ENCODE measurements at regions not wholly inside any gene's neighbourhood (a gene's known extent, or its start where the extent isn't known, plus 50 kb on each side); places are given as distances from the start of the nearest gene placed in this dataset.
"Not testable (repeated sequence)": the region's sequence is repeated elsewhere in the genome, so short reads cannot be mapped to it uniquely, and the experiment has no call there.

- H3K4me1 ChIP-seq (ENCODE audit: control insufficient read depth, insufficient read depth, low read length); H3K9me3 ChIP-seq (ENCODE audit: control insufficient read depth, insufficient read depth, low read depth, low read length); H3K36me3 ChIP-seq (ENCODE audit: control insufficient read depth, insufficient read depth, low read length); POLR2A ChIA-PET; H3K4me3 ChIP-seq (ENCODE audit: low read depth in 2 of 2, low read length in 2 of 2); CTCF ChIA-PET; intact Hi-C loops (cut with micrococcal nuclease; ENCODE audit: unreplicated experiment); H3K27ac ChIP-seq (ENCODE audit: low read length); BruUV-seq (replicated peaks); DNase-seq (ENCODE audit: low read depth, low spot score); in situ Hi-C loops (cut with HindIII; ENCODE audit: low pct_unique_long_range_greater_than_20kb, low sequenced_read_pairs): not testable (repeated sequence)
- ATAC-seq: peak; percentile 87
- peaks cover 19% of the 10 kb centered on the region for H3K27me3 ChIP-seq (ENCODE audit: control insufficient read depth, insufficient read depth, low read length)
These were observed 98.8 kb upstream of the GOLGA6L6 start for GRCh38 chr15:20640427-20640826.

DNA sequence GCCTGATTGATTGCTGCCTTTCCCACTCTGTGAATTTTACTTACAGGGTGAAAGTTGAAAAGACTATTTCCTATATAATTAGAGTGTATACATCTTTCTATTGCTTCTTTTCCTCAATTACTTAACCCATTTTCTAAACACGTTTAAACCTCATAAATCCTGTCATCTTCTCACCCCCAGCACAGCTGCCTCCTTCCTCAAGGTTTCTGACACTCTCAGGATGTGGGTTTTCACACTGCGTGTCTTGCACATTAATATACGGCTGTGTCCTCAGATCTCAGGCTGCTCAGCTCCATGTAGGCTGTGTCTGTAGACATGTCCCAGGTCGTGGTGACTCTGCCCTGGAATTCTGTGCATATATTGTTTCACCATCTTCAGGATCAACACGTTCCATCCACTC, 97.6 kb upstream of the GOLGA6L6 start:
- CTCF ChIA-PET; H3K4me3 ChIP-seq (ENCODE audit: low read depth in 2 of 2, low read length in 2 of 2); POLR2A ChIA-PET; DNase-seq (ENCODE audit: low read depth, low spot score); H3K36me3 ChIP-seq (ENCODE audit: control insufficient read depth, insufficient read depth, low read length); H3K9me3 ChIP-seq (ENCODE audit: control insufficient read depth, insufficient read depth, low read depth, low read length); BruUV-seq (replicated peaks); H3K27ac ChIP-seq (ENCODE audit: low read length); ATAC-seq; intact Hi-C loops (cut with micrococcal nuclease; ENCODE audit: unreplicated experiment); in situ Hi-C loops (cut with HindIII; ENCODE audit: low pct_unique_long_range_greater_than_20kb, low sequenced_read_pairs); H3K4me1 ChIP-seq (ENCODE audit: control insufficient read depth, insufficient read depth, low read length): not testable (repeated sequence)
- H3K27me3 ChIP-seq (ENCODE audit: control insufficient read depth, insufficient read depth, low read length): peaks cover 11% of the 10 kb centered on the region

- ATAC-seq; H3K36me3 ChIP-seq (ENCODE audit: control insufficient read depth, insufficient read depth, low read length); DNase-seq (ENCODE audit: low read depth, low spot score); in situ Hi-C loops (cut with HindIII; ENCODE audit: low pct_unique_long_range_greater_than_20kb, low sequenced_read_pairs); intact Hi-C loops (cut with micrococcal nuclease; ENCODE audit: unreplicated experiment); H3K4me1 ChIP-seq (ENCODE audit: control insufficient read depth, insufficient read depth, low read length); POLR2A ChIA-PET; H3K4me3 ChIP-seq (ENCODE audit: low read depth in 2 of 2, low read length in 2 of 2); H3K9me3 ChIP-seq (ENCODE audit: control insufficient read depth, insufficient read depth, low read depth, low read length); CTCF ChIA-PET; H3K27me3 ChIP-seq (ENCODE audit: control insufficient read depth, insufficient read depth, low read length); H3K27ac ChIP-seq (ENCODE audit: low read length); BruUV-seq (replicated peaks): not testable (repeated sequence)
These were observed 95.9 kb upstream of the GOLGA6L6 start for GRCh38 chr15:20637499-20637898.

DNA sequence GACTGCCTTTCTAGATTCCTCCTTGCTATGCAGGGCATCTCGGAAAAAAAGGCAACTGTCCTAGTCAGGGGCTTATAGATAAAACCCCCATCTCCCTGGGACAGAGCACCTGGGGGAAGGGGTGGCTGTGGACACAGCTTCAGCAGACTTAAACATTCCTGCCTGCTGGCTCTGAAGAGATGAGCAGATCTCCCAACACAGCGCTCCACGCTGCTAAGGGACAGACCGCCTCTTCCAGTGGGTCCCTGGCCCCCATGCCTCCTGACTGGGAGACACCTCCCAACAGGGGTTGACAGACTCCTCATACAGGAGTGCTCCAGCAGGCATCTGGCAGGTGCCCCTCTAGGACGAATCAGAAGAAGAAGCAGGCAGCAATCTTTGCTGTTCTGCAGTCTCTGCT, 87.9 kb upstream of the GOLGA6L6 start:
- H3K4me1 ChIP-seq (ENCODE audit: control insufficient read depth, insufficient read depth, low read length); H3K27me3 ChIP-seq (ENCODE audit: control insufficient read depth, insufficient read depth, low read length); ATAC-seq; BruUV-seq (replicated peaks); H3K36me3 ChIP-seq (ENCODE audit: control insufficient read depth, insufficient read depth, low read length); in situ Hi-C loops (cut with HindIII; ENCODE audit: low pct_unique_long_range_greater_than_20kb, low sequenced_read_pairs); intact Hi-C loops (cut with micrococcal nuclease; ENCODE audit: unreplicated experiment); CTCF ChIA-PET; DNase-seq (ENCODE audit: low read depth, low spot score); POLR2A ChIA-PET; H3K4me3 ChIP-seq (ENCODE audit: low read depth in 2 of 2, low read length in 2 of 2); H3K9me3 ChIP-seq (ENCODE audit: control insufficient read depth, insufficient read depth, low read depth, low read length); H3K27ac ChIP-seq (ENCODE audit: low read length): not testable (repeated sequence)

DNA sequence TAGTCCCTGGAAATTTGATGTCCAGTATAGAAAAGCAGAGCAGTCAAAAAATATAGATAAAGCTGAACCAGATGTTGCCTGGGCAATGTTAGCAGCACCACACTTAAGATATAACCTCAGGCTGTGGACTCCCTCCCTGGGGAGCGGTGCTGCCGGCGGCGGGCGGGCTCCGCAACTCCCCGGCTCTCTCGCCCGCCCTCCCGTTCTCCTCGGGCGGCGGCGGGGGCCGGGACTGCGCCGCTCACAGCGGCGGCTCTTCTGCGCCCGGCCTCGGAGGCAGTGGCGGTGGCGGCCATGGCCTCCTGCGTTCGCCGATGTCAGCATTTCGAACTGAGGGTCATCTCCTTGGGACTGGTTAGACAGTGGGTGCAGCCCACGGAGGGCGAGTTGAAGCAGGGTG, 86.9 kb upstream of the GOLGA6L6 start:
- BruUV-seq (replicated peaks); H3K9me3 ChIP-seq (ENCODE audit: control insufficient read depth, insufficient read depth, low read depth, low read length): not testable (repeated sequence)

GRCh38 chr15:20625469-20625868, 83.9 kb upstream of the GOLGA6L6 start:
- intact Hi-C loops (cut with micrococcal nuclease; ENCODE audit: unreplicated experiment); in situ Hi-C loops (cut with HindIII; ENCODE audit: low pct_unique_long_range_greater_than_20kb, low sequenced_read_pairs); CTCF ChIA-PET; POLR2A ChIA-PET; BruUV-seq (replicated peaks); H3K4me1 ChIP-seq (ENCODE audit: control insufficient read depth, insufficient read depth, low read length); H3K9me3 ChIP-seq (ENCODE audit: control insufficient read depth, insufficient read depth, low read depth, low read length); H3K27ac ChIP-seq (ENCODE audit: low read length); H3K27me3 ChIP-seq (ENCODE audit: control insufficient read depth, insufficient read depth, low read length); DNase-seq (ENCODE audit: low read depth, low spot score); ATAC-seq; H3K36me3 ChIP-seq (ENCODE audit: control insufficient read depth, insufficient read depth, low read length); H3K4me3 ChIP-seq (ENCODE audit: low read depth in 2 of 2, low read length in 2 of 2): not testable (repeated sequence)

More for the DNA sequence above, 86.9 kb upstream of the GOLGA6L6 start:
- CTCF ChIA-PET; H3K4me1 ChIP-seq (ENCODE audit: control insufficient read depth, insufficient read depth, low read length); H3K4me3 ChIP-seq (ENCODE audit: low read depth in 2 of 2, low read length in 2 of 2); intact Hi-C loops (cut with micrococcal nuclease; ENCODE audit: unreplicated experiment); POLR2A ChIA-PET; H3K27ac ChIP-seq (ENCODE audit: low read length); H3K27me3 ChIP-seq (ENCODE audit: control insufficient read depth, insufficient read depth, low read length); in situ Hi-C loops (cut with HindIII; ENCODE audit: low pct_unique_long_range_greater_than_20kb, low sequenced_read_pairs); H3K36me3 ChIP-seq (ENCODE audit: control insufficient read depth, insufficient read depth, low read length); DNase-seq (ENCODE audit: low read depth, low spot score): not testable (repeated sequence)
- ATAC-seq: peak; percentile 45; the same call in 1 of the 2 replicates
